Erythroblast (primary cell): ENCODE measurements at regions not wholly inside any gene's neighbourhood (a gene's known extent, or its start where the extent isn't known, plus 50 kb on each side); places are given as distances from the start of the nearest gene placed in this dataset.

Experiments used
- GATA1 ChIP-seq: IDR thresholded peaks from 2 replicates; pipeline ENCODE4 v1.6.1; 2011; ENCODE audit warnings: low read depth, mild to moderate bottlenecking, control low read depth, low read length, moderate library complexity
- POLR2A ChIP-seq: IDR thresholded peaks from 2 replicates; pipeline ENCODE4 v1.6.1; 2011; ENCODE audit warnings: mild to moderate bottlenecking, low read length

- TF ChIP-seq POLR2A: no peak
- TF ChIP-seq GATA1: no peak
These were observed 84.1 kb downstream of the NXPE2 start for GRCh38 chr11:114762408-114762807.
